Ovary (tissue), 3 donors: ENCODE measurements at regions not wholly inside any gene's neighbourhood (a gene's known extent, or its start where the extent isn't known, plus 50 kb on each side); places are given as distances from the start of the nearest gene placed in this dataset.

Source experiments
- POLR2A ChIP-seq: fragments of 450-650 bp; IDR thresholded peaks from one replicate; pipeline ENCODE4 v1.6.1; 2017; ENCODE audit warnings: antibody characterized with exemption, mild to moderate bottlenecking, moderate library complexity
- TF ChIP-seq, protein P1 (sequence below), 3 donors: fragments of 450-650 bp in 2 of 3; fragments of 200-600 bp in 1 of 3; IDR thresholded peaks; one replicate each; pipeline versions ENCODE4 v1.5.1 to v1.8.0; 2016 to 2022; ENCODE audit warnings: antibody characterized with exemption in 3 of 3, mild to moderate bottlenecking in 1 of 3
- donor health status: DM: no; HTN: no; CAD: no.

GRCh38 chr2:183881978-183882377, 716.4 kb upstream of the ZNF804A start:
- no peak for TF ChIP-seq POLR2A
- TF ChIP-seq, protein P1, sequence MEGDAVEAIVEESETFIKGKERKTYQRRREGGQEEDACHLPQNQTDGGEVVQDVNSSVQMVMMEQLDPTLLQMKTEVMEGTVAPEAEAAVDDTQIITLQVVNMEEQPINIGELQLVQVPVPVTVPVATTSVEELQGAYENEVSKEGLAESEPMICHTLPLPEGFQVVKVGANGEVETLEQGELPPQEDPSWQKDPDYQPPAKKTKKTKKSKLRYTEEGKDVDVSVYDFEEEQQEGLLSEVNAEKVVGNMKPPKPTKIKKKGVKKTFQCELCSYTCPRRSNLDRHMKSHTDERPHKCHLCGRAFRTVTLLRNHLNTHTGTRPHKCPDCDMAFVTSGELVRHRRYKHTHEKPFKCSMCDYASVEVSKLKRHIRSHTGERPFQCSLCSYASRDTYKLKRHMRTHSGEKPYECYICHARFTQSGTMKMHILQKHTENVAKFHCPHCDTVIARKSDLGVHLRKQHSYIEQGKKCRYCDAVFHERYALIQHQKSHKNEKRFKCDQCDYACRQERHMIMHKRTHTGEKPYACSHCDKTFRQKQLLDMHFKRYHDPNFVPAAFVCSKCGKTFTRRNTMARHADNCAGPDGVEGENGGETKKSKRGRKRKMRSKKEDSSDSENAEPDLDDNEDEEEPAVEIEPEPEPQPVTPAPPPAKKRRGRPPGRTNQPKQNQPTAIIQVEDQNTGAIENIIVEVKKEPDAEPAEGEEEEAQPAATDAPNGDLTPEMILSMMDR (IDR thresholded peaks at IDR 0.05) = no peak
